Tibial nerve (tissue), 4 donors: ENCODE measurements at regions not wholly inside any gene's neighbourhood (a gene's known extent, or its start where the extent isn't known, plus 50 kb on each side); places are given as distances from the start of the nearest gene placed in this dataset.

Experiments used
- CTCF ChIP-seq, 5 experiments: fragments of 200-600 bp in 3 of 5; fragments of 450-650 bp in 2 of 5; sonication (generic) in 3 of 5; IDR thresholded peaks; one replicate each; pipeline ENCODE4 v1.5.1; 2016 to 2019; ENCODE audit warnings: antibody characterized with exemption in 5 of 5, mild to moderate bottlenecking in 3 of 5, moderate library complexity in 2 of 5
- EP300 ChIP-seq, 2 donors: sonication (generic); formaldehyde crosslinking; IDR thresholded peaks; one replicate each; pipeline ENCODE4 v1.6.1; 2017; ENCODE audit warnings: antibody characterized with exemption in 2 of 2, mild to moderate bottlenecking in 1 of 2

GRCh38 chr3:175919133-175919532, 1060.0 kb downstream of the NAALADL2 start:
- no peak for TF ChIP-seq CTCF (IDR thresholded peaks at IDR 0.05)
- TF ChIP-seq EP300 (IDR thresholded peaks at IDR 0.05), result no peak
